ENCODE measurements at regions not wholly inside any gene's neighbourhood (a gene's known extent, or its start where the extent isn't known, plus 50 kb on each side); places are given as distances from the start of the nearest gene placed in this dataset.

GRCh38 chr3:170656284-170656683, 70.4 kb upstream of the SLC7A14 start:
- Histone ChIP-seq H2AFZ (ENCODE audit: insufficient read depth, low read depth, low read length, poor library complexity, severe bottlenecking) (no peak overlapping the region), H3K4me3 (ENCODE audit: control extremely low read depth in 1 of 5, extremely low read depth in 1 of 5, insufficient read depth in 1 of 5, low read depth in 2 of 5, low read length in 4 of 5) (no peak overlapping the region), H3K4me1 (ENCODE audit: control insufficient read depth in 2 of 2, insufficient read depth in 2 of 2, low read length in 2 of 2) (no peaks in the 10 kb centered on the region), H3K9me3 (ENCODE audit: control extremely low read depth in 1 of 3, control insufficient read depth in 2 of 3, insufficient read depth in 1 of 3, low read length in 2 of 3) (peaks cover 0 to 10% (median 1%) of the 10 kb centered on the region in 3 donors), H4K20me1 (ENCODE audit: control insufficient read depth, insufficient read depth, low read length, poor library complexity, severe bottlenecking) (no peaks in the 10 kb centered on the region), H3K36me3 (replicated peaks in 1 of 2; ENCODE audit: control extremely low read depth in 1 of 2, control insufficient read depth in 1 of 2, extremely low read depth in 1 of 2, insufficient read depth in 2 of 2, low read length in 1 of 2) (no peaks in the 10 kb centered on the region), H3K4me2 (replicated peaks; ENCODE audit: low read depth, low read length, poor library complexity, severe bottlenecking) (no peak overlapping the region), H3K79me2 (ENCODE audit: control insufficient read depth, insufficient read depth, low read length) (no peaks in the 10 kb centered on the region), H3K27me3 (replicated peaks in 1 of 4; ENCODE audit: control extremely low read depth in 1 of 4, control insufficient read depth in 3 of 4, insufficient read depth in 4 of 4, low read length in 3 of 4) (peaks cover 0 to 18% (median 2%) of the 10 kb centered on the region in 4 experiments), H3K9ac (ENCODE audit: low read length) (no peak overlapping the region), H3K27ac (ENCODE audit: low read length in 2 of 2) (no peak overlapping the region)
- intact Hi-C loops (cut with micrococcal nuclease): no loop called here
- Mint-ChIP-seq H3K9me3 (ENCODE audit: insufficient read depth) (no peaks in the 10 kb centered on the region), H3K4me3 (no peak overlapping the region), H3K27me3 (peaks cover 44% of the 10 kb centered on the region), H3K27ac (no peak overlapping the region), H3K4me1 (no peaks in the 10 kb centered on the region)
- POLR2A ChIA-PET: no interaction called here
- CTCF ChIA-PET: no interaction called here
- no peak for DNase-seq
- 95% methylated on average over 2 of the region's 2 CpGs for WGBS (ENCODE audit: insufficient coverage)
- no peak for TF ChIP-seq EZH2 (IDR thresholded peaks at IDR 0.05; ENCODE audit: borderline replicate concordance, insufficient read depth, low read depth, low read length, poor library complexity, severe bottlenecking)
- TF ChIP-seq, protein P1, sequence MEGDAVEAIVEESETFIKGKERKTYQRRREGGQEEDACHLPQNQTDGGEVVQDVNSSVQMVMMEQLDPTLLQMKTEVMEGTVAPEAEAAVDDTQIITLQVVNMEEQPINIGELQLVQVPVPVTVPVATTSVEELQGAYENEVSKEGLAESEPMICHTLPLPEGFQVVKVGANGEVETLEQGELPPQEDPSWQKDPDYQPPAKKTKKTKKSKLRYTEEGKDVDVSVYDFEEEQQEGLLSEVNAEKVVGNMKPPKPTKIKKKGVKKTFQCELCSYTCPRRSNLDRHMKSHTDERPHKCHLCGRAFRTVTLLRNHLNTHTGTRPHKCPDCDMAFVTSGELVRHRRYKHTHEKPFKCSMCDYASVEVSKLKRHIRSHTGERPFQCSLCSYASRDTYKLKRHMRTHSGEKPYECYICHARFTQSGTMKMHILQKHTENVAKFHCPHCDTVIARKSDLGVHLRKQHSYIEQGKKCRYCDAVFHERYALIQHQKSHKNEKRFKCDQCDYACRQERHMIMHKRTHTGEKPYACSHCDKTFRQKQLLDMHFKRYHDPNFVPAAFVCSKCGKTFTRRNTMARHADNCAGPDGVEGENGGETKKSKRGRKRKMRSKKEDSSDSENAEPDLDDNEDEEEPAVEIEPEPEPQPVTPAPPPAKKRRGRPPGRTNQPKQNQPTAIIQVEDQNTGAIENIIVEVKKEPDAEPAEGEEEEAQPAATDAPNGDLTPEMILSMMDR (IDR thresholded peaks at IDR 0.05): no peak
- no peak for ATAC-seq (ENCODE audit: low read depth)

- TF ChIP-seq, protein P1 (IDR thresholded peaks at IDR 0.05): no peak
- no peak for TF ChIP-seq EZH2 (IDR thresholded peaks at IDR 0.05; ENCODE audit: borderline replicate concordance, insufficient read depth, low read depth, low read length, poor library complexity, severe bottlenecking)
- Histone ChIP-seq H4K20me1 (ENCODE audit: control insufficient read depth, insufficient read depth, low read length, poor library complexity, severe bottlenecking) (no peaks in the 10 kb centered on the region), H3K4me2 (replicated peaks; ENCODE audit: low read depth, low read length, poor library complexity, severe bottlenecking) (no peak overlapping the region), H2AFZ (ENCODE audit: insufficient read depth, low read depth, low read length, poor library complexity, severe bottlenecking) (no peak overlapping the region), H3K27ac (ENCODE audit: low read length in 2 of 2) (no peak overlapping the region), H3K36me3 (replicated peaks in 1 of 2; ENCODE audit: control extremely low read depth in 1 of 2, control insufficient read depth in 1 of 2, extremely low read depth in 1 of 2, insufficient read depth in 2 of 2, low read length in 1 of 2) (no peaks in the 10 kb centered on the region), H3K4me1 (ENCODE audit: control insufficient read depth in 2 of 2, insufficient read depth in 2 of 2, low read length in 2 of 2) (no peaks in the 10 kb centered on the region), H3K27me3 (replicated peaks in 1 of 4; ENCODE audit: control extremely low read depth in 1 of 4, control insufficient read depth in 3 of 4, insufficient read depth in 4 of 4, low read length in 3 of 4) (peaks cover 0 to 23% (median 2%) of the 10 kb centered on the region in 4 experiments), H3K4me3 (ENCODE audit: control extremely low read depth in 1 of 5, extremely low read depth in 1 of 5, insufficient read depth in 1 of 5, low read depth in 2 of 5, low read length in 4 of 5) (no peak overlapping the region), H3K9ac (ENCODE audit: low read length) (no peak overlapping the region), H3K79me2 (ENCODE audit: control insufficient read depth, insufficient read depth, low read length) (no peaks in the 10 kb centered on the region), H3K9me3 (ENCODE audit: control extremely low read depth in 1 of 3, control insufficient read depth in 2 of 3, insufficient read depth in 1 of 3, low read length in 2 of 3) (peaks cover 0 to 10% (median 1%) of the 10 kb centered on the region in 3 donors)
- intact Hi-C loops (cut with micrococcal nuclease): no loop called here
- no peak overlapping the region for H3K4me3 Mint-ChIP-seq
- WGBS (ENCODE audit: insufficient coverage): 91% methylated on average over 18 of the region's 21 CpGs
- ChIA-PET CTCF (no interaction called here), POLR2A (no interaction called here)
- no peak overlapping the region for H3K27ac Mint-ChIP-seq
- H3K27me3 Mint-ChIP-seq: peaks cover 45% of the 10 kb centered on the region
- no peaks in the 10 kb centered on the region for H3K4me1 Mint-ChIP-seq
- ATAC-seq (ENCODE audit: low read depth) (no peak), DNase-seq (no peak)
- H3K9me3 Mint-ChIP-seq (ENCODE audit: insufficient read depth): no peaks in the 10 kb centered on the region
These were observed 67.9 kb upstream of the SLC7A14 start for GRCh38 chr3:170653801-170654200.
